ENCODE measurements at regions not wholly inside any gene's neighbourhood (a gene's known extent, or its start where the extent isn't known, plus 50 kb on each side); places are given as distances from the start of the nearest gene placed in this dataset.

DNA sequence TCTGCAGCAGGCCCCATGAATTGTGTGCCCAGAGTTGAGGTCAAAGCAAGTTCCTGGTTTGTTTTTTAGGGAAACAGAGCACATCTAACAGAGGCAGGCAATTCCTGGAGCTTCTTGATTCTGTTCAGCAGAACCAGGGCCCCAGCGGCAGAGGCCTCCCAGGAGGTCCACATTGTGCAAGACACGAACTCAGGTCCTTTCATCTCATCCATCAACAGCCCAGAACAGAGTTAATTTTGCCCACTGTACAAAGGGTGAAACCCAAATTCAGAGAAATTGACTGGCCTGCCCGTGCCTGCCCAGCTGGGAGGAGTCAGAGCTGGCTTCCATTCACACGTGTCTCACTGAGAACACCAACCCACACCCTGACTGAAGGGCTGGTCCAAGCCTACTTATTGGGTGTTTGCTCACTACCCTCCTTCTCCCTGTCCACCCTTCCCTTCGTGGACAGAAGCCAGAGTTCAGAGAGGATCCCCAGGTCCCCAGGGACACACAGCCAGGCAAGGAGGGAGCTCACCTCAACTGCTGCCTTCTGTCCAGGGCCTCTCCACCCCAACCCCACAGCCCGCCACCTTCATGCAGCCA, 607.1 kb downstream of the TBC1D22A start:
- TF ChIP-seq EZH2 (IDR thresholded peaks at IDR 0.05; ENCODE audit: insufficient read depth, poor library complexity, severe bottlenecking): no peak
- TF ChIP-seq EZH2phosphoT487 (IDR thresholded peaks at IDR 0.05; ENCODE audit: insufficient read depth, low read depth): no peak
